Erythroblast (primary cell): ENCODE measurements at regions not wholly inside any gene's neighbourhood (a gene's known extent, or its start where the extent isn't known, plus 50 kb on each side); places are given as distances from the start of the nearest gene placed in this dataset.
A peak's percentile ranks its signal among the peaks of the same experiment; 100 is the strongest.

Experiments used
- DNase-seq, 2 experiments: peaks; one replicate each; lab custom pipeline; 2025; lab: John Stamatoyannopoulos, UW
- GATA1 ChIP-seq: IDR thresholded peaks from 2 replicates; pipeline ENCODE4 v1.6.1; 2011; ENCODE audit warnings: low read depth, mild to moderate bottlenecking, control low read depth, low read length, moderate library complexity
- POLR2A ChIP-seq: IDR thresholded peaks from 2 replicates; pipeline ENCODE4 v1.6.1; 2011; ENCODE audit warnings: mild to moderate bottlenecking, low read length

GRCh38 chr2:183349091-183349490 lies 224.8 kb downstream of the NUP35 start:
- no peak for TF ChIP-seq POLR2A
- TF ChIP-seq GATA1, result no peak
- DNase-seq, result no peak

GRCh38 chr2:183359867-183360266 lies 235.6 kb downstream of the NUP35 start:
- TF ChIP-seq GATA1, result no peak

GRCh38 chr2:183371545-183371944 lies 247.3 kb downstream of the NUP35 start:
- TF ChIP-seq GATA1 (no peak), POLR2A (no peak)
- DNase-seq, result no peak

More at GRCh38 chr2:183359867-183360266, 235.6 kb downstream of the NUP35 start:
- no peak for DNase-seq

GRCh38 chr2:183375821-183376220 lies 251.6 kb downstream of the NUP35 start:
- TF ChIP-seq GATA1, result no peak
- TF ChIP-seq POLR2A, result no peak
- DNase-seq, result no peak

GRCh38 chr2:183383854-183384253 lies 259.6 kb downstream of the NUP35 start:
- DNase-seq, result no peak
- no peak for TF ChIP-seq GATA1
- TF ChIP-seq POLR2A, result no peak

GRCh38 chr2:183389546-183390080 lies 265.4 kb downstream of the NUP35 start:
- peak; percentile 2 to 5 for DNase-seq
- TF ChIP-seq POLR2A (no peak), GATA1 (no peak)

- TF ChIP-seq POLR2A (no peak), GATA1 (no peak)
Observed at GRCh38 chr2:183390109-183390508, 265.9 kb downstream of the NUP35 start.

GRCh38 chr2:183404392-183404791 lies 280.1 kb downstream of the NUP35 start:
- DNase-seq, result no peak
- TF ChIP-seq GATA1, result no peak

More at GRCh38 chr2:183390109-183390508, 265.9 kb downstream of the NUP35 start:
- no peak for DNase-seq

GRCh38 chr2:183408562-183408961 lies 284.3 kb downstream of the NUP35 start:
- TF ChIP-seq POLR2A (no peak), GATA1 (no peak)
- no peak for DNase-seq

GRCh38 chr2:183409662-183410061 lies 285.4 kb downstream of the NUP35 start:
- DNase-seq, result no peak
- TF ChIP-seq POLR2A (no peak), GATA1 (no peak)

- DNase-seq, result no peak
- TF ChIP-seq GATA1 (no peak), POLR2A (no peak)
Observed at GRCh38 chr2:183416753-183417152, 292.5 kb downstream of the NUP35 start.

- TF ChIP-seq GATA1, result no peak
- no peak for TF ChIP-seq POLR2A
- DNase-seq, result no peak
Observed at GRCh38 chr2:183426825-183427224, 302.6 kb downstream of the NUP35 start.

- no peak for TF ChIP-seq POLR2A
- no peak for TF ChIP-seq GATA1
- no peak for DNase-seq
Observed at GRCh38 chr2:183427558-183427957, 303.3 kb downstream of the NUP35 start.

GRCh38 chr2:183428881-183429280 lies 304.6 kb downstream of the NUP35 start:
- TF ChIP-seq POLR2A (no peak), GATA1 (no peak)
- DNase-seq, result no peak

GRCh38 chr2:183438541-183438940 lies 314.3 kb downstream of the NUP35 start:
- no peak for TF ChIP-seq GATA1
- TF ChIP-seq POLR2A, result no peak
- no peak for DNase-seq

GRCh38 chr2:183455056-183455455 lies 330.8 kb downstream of the NUP35 start:
- DNase-seq, result no peak
- TF ChIP-seq POLR2A (no peak), GATA1 (no peak)
